ENCODE measurements at regions not wholly inside any gene's neighbourhood (a gene's known extent, or its start where the extent isn't known, plus 50 kb on each side); places are given as distances from the start of the nearest gene placed in this dataset.

GRCh38 chr20:22802296-22802695 lies 217.9 kb upstream of the FOXA2 start:
- TF ChIP-seq, protein P1, sequence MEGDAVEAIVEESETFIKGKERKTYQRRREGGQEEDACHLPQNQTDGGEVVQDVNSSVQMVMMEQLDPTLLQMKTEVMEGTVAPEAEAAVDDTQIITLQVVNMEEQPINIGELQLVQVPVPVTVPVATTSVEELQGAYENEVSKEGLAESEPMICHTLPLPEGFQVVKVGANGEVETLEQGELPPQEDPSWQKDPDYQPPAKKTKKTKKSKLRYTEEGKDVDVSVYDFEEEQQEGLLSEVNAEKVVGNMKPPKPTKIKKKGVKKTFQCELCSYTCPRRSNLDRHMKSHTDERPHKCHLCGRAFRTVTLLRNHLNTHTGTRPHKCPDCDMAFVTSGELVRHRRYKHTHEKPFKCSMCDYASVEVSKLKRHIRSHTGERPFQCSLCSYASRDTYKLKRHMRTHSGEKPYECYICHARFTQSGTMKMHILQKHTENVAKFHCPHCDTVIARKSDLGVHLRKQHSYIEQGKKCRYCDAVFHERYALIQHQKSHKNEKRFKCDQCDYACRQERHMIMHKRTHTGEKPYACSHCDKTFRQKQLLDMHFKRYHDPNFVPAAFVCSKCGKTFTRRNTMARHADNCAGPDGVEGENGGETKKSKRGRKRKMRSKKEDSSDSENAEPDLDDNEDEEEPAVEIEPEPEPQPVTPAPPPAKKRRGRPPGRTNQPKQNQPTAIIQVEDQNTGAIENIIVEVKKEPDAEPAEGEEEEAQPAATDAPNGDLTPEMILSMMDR (IDR thresholded peaks at IDR 0.05; ENCODE audit: low read depth, low read length) = no peak
- TF ChIP-seq EZH2phosphoT487 (IDR thresholded peaks at IDR 0.05; ENCODE audit: low read depth) = no peak

All from OCI-LY3 (cell line).